T-helper 1 cell treated with Interleukin-12 subunit alpha and Interleukin-12 subunit beta and Interleukin-4 antibody, amounts not matched to agents 30 ng/mL and 1 ng/mL, for 36 hours (primary cell): ENCODE measurements at regions not wholly inside any gene's neighbourhood (a gene's known extent, or its start where the extent isn't known, plus 50 kb on each side); places are given as distances from the start of the nearest gene placed in this dataset.
"Not testable (repeated sequence)": the region's sequence is repeated elsewhere in the genome, so short reads cannot be mapped to it uniquely, and the experiment has no call there.

Experiments used
- intact Hi-C: fragments of 100-400 bp; cut with micrococcal nuclease; formaldehyde crosslinking; loops from one replicate; pipeline ENCODE4 v1.15.1; 2024

DNA sequence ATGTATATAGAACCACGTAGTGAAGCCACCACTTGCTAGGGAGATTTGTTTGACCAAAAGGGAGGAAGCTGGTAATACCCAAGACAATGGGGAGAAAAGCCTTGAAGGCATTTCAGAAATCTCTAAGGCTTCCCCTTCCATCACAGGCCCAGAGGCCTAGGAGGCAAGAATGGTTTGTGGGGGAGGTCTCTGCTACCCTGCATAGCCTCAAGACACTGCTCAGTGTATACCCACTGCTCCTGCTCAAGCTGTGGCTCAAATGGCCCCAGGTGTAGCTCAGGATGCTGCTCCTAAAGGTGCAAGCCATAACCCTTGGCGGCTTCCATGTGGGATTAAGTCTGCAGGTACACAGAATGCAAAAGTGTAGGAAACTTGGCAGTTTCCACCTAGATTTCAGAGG lies 1105.8 kb downstream of the GATA3 start:
- intact Hi-C loops = no loop called here

DNA sequence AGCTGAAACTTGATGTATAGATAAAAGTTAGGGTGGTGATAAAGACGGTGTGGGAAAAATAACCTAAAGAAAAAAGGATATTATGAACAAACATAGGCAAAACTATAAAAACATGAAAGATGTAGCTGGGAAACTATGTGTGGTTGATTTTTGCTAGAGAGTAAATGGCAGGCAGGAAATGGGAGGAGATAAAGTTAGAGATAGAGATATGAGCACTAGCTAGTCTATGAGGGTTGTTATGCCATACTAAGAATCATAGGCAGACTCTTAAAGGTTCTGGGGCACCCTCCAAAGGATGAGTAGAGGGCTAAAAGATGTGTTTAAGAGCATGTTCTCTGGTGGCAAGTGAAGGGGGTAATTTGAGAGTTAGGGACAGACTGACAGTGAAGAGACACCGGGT lies 1109.2 kb downstream of the GATA3 start:
- intact Hi-C loops = no loop called here

DNA sequence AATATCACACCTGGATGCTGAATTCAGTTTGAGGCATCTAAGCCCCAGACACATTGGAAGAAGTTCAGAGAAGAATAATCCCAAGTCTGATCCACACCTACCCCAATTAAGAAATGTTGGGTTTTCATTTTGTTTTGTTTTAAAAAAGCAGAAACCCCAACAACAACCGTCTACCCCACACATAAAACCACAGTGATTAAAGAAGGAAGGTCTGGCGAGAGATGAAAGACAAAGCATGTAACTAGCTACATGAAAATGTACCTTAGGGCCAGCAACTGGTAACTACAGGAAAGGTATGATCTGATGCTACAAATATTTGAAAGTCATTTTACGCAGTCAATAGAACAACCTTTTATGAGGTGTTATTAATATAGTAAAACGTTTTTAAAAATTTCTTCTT lies 1112.3 kb downstream of the GATA3 start:
- intact Hi-C loops = no loop called here

DNA sequence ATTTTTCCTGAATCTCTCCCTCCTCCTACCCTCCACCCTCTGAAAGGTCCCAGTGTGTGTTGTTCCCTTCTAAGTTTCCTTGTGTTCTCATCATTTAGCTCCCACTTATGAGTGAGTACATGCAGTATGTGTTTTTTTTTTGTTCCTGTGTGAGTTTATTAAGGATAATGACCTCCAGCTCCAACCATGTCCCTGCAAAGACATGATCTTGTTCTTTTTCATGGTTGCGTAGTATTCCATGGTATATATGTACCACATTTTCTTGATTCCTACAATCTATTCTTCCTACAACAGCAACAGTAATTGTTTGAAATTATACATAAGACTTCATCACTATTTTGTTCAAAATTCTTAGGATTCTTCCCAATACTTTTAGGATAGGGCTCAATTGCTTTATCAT lies 1117.8 kb downstream of the GATA3 start:
- intact Hi-C loops = no loop called here

DNA sequence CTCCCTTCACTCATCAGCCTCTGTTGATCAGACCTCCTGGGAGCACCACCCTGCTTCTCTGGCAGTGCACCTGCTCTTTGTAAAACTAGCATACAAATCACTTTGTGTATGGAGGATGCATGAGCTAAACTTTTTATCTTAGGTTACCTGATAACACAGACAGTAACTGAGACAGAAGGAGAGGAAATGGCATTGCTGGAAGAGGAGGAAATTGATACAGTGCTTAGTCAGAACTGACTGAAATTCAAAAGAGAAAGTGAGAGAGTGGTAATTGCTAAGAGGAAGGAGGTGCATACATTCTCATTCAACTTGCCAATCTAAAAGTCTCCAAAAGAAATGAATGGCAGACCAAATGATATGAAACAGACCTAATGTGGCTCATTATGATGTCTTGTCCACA lies 1120.7 kb downstream of the GATA3 start:
- intact Hi-C loops = no loop called here

DNA sequence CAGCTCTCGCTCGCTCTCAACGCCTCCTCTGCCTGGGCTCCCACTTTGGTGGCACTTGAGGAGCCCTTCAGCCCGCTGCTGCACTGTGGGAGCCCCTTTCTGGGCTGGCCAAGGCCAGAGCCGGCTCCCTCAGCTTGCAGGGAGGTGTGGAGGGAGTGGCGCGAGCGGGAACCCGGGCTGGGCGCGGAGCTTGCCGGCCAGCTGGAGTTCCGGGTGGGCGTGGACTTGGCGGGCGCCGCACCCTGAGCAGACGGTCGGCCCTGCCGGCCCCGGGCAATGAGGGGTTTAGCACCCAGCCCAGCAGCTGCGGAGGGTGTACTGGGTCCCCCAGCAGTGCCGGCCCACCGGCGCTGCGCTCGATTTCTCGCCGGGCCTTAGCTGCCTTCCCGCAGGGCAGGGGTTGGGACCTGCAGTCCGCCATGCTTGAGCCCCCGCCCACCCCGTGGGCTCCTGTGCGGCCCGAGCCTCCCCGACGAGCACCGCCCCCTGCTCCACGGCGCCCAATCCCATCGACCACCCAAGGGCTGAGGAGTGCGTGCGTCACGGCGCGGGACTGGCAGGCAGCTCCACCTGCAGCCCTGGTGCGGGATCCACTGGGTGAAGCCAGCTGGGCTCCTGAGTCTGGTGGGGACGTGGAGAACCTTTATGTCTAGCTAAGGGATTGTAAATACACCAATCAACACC lies 1128.9 kb downstream of the GATA3 start:
- intact Hi-C loops = not testable (repeated sequence)

DNA sequence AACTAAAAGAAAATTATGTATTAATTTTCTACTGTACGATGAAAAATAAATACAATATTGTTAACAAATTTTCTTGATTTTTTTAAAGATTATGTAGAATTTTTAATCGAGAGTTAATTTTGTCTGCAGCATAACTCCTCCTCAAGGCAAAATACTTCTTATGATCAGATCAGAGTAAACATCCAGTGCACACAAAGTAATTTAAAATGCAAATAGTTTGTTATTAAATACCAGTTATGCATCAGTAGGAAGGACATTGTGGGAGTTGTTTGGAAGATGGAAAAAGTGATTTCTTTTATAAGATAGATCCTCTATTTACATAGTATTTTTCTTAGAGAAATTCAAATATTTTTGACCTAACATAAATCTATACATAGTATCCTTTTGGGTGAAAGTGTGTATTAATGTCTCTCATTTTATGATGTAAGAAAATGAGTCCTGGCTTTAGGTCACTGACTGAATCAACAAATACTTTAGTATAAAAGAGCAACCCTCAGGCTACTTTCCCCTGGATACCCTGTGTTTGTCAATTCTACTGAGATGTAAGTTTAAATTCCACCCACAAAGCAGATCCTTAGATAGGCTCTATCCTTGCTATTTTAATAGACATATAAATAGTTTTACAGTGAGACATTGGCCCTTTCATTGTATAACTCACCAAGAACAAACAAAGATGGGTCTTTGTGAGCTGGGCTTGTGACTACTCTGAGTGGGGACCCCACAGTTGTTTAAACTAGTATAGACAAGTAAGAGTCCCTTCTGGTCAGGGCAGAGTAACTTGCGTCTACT lies 1133.7 kb downstream of the GATA3 start:
- intact Hi-C loops = no loop called here

DNA sequence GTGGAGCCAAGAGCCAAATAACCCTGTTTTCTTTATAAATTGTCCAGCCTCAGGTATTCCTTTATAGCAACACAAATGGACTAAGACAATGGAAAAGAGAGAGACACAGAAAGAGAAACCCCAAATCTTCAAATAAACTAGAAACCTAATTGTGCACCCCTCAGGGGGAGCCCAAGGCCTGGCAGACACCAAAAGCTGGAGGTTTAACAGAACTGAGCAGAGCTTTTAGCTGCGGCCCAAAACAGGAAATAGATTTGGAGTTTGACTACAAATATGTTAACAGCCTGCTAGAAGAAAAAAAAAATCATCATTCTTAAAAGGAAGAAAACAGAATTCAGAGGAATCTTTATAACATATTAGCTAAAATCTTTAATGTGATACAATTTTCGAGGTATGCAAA lies 1135.0 kb downstream of the GATA3 start:
- intact Hi-C loops = no loop called here

DNA sequence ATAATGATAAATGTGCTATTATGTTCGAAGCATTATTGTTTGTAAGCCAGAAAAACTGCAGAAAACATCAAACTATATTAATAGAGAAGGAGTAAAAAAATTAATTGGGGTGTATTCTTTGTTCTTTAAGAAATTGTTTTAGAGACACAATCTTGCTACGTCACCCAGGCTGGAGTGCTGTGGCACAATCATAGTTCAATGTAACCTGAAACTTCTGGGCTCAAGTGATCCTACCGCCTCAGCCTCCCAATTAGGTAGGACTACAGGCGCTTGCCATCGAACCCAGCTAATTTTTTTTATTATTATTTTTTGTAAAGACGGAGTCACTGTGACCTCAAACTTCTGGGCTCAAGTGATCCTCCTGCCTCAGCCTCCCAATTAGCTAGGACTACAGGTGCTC lies 1138.6 kb downstream of the GATA3 start:
- intact Hi-C loops = no loop called here

DNA sequence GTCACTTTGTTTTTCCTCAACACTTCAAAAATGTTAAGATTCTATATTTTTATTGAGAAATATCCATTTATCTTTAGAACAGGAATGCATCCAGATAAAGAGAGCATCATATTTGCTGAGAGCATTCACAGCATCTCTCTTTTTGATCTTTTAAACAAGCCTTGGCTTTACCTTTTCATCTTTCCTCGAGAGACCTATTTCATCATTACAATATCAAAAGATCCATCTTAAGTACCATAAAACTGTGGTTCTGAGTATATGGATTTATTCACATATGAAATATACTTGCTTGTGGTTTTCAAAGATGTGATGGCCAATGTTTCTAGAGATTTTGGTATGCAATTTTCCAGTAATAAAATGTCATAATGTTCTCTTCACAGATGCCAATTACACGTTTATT lies 1140.9 kb downstream of the GATA3 start:
- intact Hi-C loops = no loop called here

DNA sequence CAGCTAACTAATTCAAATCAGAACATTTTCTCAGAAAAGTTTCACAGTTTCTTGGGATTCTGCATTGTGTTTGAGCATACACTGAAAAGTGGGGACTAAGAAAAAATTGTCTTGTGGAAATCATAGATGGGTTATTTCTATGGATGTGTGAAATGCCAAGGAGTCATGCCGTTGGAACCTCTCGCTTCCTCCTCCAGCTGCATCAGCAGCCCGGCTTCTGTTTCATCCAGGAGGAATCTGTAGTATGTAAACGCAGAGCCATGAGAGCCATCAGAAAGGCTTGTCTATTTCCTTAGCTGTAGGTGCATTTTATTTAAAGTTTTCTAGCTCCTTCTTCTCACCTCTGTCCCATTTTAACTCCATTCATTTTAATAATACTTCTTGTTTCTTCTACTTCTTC lies 1144.1 kb downstream of the GATA3 start:
- intact Hi-C loops = no loop called here

DNA sequence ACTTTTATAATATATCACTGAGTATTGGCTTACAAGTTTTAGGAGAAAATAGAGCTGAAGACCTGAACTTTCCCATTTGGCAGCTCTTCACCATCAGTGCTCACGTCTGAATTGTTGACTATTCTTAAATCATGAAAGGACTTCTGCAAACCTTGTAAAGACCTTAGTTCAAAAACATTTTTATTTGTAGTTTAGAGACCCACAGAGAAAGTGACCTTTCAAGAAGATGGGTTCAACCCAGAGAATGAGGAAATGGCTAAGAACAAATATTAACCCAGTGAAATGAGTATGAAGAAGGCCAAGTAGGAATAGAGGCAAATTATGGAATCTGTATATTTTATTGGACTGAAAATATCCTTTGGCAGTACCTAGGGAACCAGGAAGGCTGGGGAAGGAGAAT lies 1151.1 kb downstream of the GATA3 start:
- intact Hi-C loops = no loop called here

DNA sequence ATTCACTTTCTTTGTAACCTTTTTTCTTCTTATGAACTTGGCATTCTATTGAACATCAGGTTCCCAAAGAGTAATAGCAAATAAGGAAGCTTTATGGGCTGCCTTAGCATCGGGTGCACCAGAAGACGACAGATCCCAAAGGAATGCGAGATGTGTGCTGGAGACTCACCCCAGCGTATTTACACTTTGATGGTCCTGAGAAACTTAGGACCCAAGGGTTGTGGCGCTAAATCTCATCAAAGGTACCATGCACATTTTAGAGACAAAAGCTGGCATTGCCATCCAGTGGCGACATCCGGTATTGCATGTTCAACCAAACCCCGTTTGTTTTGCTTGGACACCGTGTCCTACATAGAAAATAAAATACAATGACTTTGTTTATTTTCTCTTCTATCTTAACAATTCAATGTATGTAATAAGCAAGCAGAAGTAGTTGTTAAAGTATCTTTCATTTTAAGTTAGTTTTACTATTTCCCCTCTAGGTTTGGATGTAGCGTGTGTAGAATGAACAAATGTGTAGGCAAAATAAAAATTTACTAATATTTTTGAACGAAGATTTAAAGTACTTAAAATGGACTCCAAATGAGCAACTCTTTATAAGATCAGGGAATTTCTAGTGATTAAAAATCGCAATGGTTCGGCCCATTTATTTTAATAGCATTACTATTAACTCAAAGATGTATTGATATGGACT lies 1154.8 kb downstream of the GATA3 start:
- intact Hi-C loops = loop anchor here (1.0 kb wide), 5 partner anchors 93 to 1684 kb away; no protein-coding TSS in a partner anchor

DNA sequence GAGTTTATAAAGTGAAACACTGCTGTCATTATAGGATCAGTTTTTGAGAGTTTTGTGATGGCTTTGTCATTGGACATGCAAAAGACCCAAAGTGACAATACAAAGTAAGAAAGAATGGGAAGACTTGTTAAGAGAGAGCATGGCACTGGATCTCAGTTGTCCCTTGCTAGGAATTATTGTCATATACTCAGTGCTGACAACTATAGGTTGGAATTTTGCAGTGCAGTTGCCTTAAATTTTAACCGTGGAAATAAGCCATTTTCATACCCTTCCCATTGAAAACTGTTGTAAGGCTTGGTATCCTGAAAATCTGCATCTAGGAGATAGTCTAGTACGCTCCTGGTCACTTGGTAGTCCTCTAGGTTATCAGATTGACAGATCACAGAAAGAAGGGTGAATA lies 1156.7 kb downstream of the GATA3 start:
- intact Hi-C loops = no loop called here

DNA sequence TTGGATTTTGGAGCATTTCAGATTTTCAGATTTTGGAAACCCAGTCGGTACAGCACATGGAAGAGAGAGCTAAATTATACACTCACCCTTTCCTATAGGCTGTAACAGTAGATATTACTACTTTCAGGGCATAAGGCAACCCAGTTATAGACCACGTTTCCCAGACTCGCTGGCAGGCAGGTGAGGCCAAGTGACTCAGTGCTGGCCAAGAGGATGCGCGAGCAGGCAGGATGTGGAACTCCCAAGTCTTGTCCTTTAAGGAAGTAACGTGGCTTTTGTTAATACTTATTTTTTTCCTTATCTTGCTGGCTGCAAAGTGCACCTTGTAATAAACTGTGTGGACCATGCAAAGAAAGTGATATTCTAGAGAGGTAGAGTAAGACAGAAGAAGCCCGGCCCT lies 1160.1 kb downstream of the GATA3 start:
- intact Hi-C loops = no loop called here

DNA sequence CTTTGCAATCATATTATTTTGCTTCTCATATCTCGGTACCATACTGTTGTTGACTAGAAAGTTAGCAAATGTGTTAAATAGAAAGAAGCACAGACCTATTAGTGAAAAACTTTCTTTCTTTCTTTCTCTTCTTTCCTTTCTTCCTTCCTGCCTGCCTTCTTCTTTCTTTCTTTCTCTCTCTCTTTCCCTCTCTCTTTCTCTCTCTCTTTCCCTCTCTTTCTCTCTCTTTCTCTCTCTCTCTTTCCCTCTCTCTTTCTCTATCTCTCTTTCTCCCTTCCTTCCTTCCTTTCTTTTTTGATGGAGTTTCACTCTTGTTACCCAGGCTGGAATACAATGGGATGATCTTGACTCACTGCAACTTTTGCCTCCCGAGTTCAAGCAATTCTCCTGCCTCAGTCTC lies 1160.6 kb downstream of the GATA3 start:
- intact Hi-C loops = no loop called here

DNA sequence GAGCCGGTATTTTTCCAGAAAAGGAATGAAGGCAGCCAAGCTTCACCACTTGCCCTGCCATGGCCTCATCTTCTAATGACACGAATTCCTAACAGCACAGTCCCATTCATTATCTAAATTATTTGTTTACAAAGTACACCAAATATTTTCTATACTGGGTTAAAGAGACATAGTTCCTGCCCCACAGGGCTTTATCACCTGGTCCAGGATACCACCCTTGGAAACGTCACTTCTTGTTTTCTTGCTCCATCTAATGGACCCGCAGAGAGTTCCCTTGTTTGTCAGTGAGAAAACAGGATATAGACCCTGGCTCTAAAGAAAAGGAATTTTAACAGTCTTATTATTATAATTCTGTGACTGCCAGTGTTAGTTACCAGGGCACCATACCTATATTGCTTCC lies 1165.4 kb downstream of the GATA3 start:
- intact Hi-C loops = no loop called here

DNA sequence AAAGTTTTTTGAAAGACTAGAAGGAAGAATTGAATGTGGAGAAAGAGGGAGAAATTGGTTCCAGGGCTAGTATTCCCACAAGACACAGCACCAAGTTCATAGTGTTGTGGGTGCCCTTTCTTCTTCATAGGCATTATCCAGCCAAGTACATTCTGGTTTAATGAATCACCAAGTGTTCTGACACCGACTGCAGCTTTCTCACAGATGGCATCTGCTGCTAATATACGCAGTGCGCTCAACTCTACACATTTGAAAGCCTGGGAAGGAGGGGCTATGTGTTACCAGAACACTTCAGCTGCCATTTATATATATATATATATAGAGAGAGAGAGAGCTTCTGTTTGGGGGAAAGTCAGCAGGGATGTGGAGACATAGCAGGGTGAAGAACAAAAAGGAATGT lies 1168.4 kb downstream of the GATA3 start:
- intact Hi-C loops = no loop called here

DNA sequence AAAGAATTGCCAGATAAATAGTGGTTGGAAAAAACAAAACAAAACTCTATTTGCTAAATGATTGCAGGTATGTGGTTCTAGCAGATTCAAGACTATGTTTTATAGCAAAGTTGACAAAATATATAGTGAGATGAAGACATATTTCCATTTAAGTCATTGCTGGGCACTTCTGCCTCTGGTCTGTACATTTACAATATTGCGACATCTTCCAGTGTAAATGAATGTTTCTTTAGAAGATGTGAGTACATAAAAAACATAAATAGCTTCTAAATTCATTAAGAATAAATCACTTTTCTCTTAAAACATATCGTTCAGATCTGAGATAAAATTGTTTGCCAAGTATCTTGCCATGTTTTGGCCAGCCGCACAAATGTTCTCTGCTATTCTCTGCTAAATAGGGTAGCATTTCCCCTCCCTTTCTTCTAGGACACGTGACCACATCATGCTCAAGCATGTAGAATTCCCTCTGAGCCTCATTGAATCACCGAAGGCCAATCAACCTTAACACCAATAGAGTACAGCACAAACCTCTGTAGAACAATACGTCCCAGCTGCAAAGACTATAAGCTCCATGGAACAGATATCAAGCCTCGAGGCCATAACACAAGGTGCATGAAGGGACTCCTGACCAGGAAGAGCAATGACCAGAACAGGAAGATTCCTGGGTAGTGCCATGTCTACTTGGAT lies 1173.3 kb downstream of the GATA3 start:
- intact Hi-C loops = no loop called here

DNA sequence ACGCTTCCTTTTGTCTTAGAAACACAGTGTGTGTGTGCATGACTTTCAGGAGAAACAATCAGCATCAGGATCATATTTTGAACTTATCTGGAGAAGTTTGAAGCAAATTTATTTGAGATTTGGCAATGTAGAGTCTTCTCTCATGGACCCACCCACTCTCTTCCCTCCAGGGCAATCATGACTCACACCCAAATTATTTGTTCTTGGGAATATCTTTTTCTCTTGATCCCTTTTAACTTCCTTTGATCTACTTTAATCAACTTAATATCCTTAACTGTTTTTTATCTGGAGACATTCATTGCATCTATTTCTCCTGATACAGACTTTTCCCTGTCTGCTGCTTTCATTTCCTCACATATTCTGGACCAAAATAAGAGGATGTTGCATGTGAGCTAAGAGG lies 1174.3 kb downstream of the GATA3 start:
- intact Hi-C loops = no loop called here

DNA sequence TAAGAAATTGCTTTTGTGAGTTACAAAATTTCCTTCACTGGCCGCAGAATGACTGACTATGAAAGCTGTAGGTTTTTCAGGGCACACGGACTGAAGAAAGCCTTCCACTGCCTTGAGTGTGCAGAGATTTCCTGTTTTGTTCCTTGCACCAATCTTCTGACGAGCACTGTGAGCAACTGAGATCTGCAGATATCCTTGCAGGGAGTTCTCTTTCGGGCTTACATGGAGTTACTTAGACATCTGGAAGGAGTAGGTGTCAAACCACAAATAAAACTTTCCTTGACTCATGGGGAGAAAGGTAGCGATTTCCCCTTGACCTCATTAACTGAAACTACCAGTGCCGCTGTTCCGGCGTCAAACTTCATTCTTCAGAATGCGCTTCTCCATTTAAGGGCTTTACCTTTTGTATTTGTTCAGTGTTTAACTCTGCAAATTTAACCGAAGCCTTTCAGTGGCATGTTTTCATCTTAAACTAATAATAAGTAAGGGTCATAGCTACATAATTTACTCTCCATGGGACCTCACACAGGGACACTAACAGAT lies 1175.3 kb downstream of the GATA3 start:
- intact Hi-C loops = no loop called here

DNA sequence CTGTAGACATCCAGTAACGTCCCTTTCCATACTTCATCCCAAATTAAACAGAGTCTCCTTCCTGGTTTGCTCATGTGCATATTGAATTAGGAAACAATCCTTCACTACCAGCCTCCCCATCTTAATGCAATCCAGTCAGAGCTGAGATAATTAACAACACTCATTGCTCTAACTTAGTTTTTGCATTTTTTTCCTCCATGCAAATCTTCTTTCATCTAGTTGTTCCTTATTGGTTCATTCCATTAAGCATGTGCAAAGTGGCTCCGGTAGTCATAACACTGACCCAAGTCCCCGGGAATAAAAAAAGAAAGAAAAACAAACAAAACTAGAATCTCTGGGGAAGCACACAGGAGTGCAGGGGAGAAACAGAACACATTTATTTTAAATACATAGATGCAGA lies 1176.1 kb downstream of the GATA3 start:
- intact Hi-C loops = no loop called here
